ENCODE measurements at regions not wholly inside any gene's neighbourhood (a gene's known extent, or its start where the extent isn't known, plus 50 kb on each side); places are given as distances from the start of the nearest gene placed in this dataset.

GRCh38 chr19:30283556-30283955 lies 88.6 kb upstream of the ZNF536 start:
- Histone ChIP-seq H3K4me3 (no peak overlapping the region), H3K4me1 (no peaks in the 10 kb centered on the region), H3K27me3 (peaks cover 0 to 13% of the 10 kb centered on the region in 2 donors), H3K9me3 (no peaks in the 10 kb centered on the region), H3K27ac (no peak overlapping the region), H3K36me3 (no peaks in the 10 kb centered on the region)
- no peak for TF ChIP-seq CTCF (IDR thresholded peaks at IDR 0.05)
- DNase-seq: no peak
- intact Hi-C loops (cut with DNase I; ENCODE audit: low total_unique reads): no loop called here

DNA sequence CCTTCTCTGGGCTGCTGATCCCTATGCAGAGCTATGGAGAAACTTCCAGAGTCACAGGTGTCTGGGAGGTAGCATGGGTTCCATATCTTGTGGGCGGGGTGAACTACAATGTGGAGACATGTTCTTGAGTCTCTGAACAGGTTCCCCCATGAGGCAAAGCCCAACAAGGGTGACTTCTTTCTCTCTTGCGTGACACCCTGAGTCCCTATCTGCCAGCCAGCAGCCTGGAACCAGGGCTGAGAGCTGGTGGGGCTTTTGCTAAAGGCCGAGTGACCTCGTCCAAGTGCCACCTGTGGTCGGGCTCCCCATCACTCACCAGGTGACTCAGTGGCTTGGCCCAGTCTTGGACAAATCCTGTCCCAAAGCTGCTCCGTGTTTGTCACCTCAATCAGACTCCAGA lies 88.0 kb upstream of the ZNF536 start:
- DNase-seq: no peak
- intact Hi-C loops (cut with DNase I; ENCODE audit: low total_unique reads): no loop called here
- Histone ChIP-seq H3K4me1 (no peaks in the 10 kb centered on the region), H3K4me3 (no peak overlapping the region), H3K27ac (no peak overlapping the region), H3K36me3 (no peaks in the 10 kb centered on the region), H3K9me3 (no peaks in the 10 kb centered on the region), H3K27me3 (peaks cover 0 to 12% of the 10 kb centered on the region in 2 donors)
- TF ChIP-seq CTCF (IDR thresholded peaks at IDR 0.05): no peak

DNA sequence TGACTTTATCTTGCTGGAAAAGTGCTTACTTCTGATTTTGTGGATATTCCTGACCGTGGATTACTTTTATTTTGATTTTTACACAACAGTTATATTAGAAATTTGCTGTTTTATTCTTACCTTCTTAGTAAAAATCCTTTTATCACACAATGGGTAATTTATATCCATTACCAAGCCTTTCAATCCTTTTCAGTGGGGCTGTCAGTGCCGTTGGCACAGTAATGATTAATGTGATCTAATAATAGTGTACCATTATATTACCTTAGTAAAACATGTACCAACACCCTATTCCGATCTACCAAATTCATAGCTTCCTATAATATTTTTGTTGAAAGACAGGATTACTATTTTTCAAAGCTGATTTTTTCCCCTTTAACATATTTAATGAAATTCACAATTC lies 87.3 kb upstream of the ZNF536 start:
- no peaks in the 10 kb centered on the region for H3K36me3 ChIP-seq
- no peak overlapping the region for H3K27ac ChIP-seq
- H3K4me3 ChIP-seq: no peak overlapping the region
- intact Hi-C loops (cut with DNase I; ENCODE audit: low total_unique reads): no loop called here
- H3K9me3 ChIP-seq: no peaks in the 10 kb centered on the region
- DNase-seq: no peak
- no peak for TF ChIP-seq CTCF (IDR thresholded peaks at IDR 0.05)
- no peaks in the 10 kb centered on the region for H3K4me1 ChIP-seq
- H3K27me3 ChIP-seq: peaks cover 0 to 10% of the 10 kb centered on the region in 2 donors

GRCh38 chr19:30286378-30286777 lies 85.8 kb upstream of the ZNF536 start:
- intact Hi-C loops (cut with DNase I; ENCODE audit: low total_unique reads): no loop called here
- no peak for TF ChIP-seq CTCF (IDR thresholded peaks at IDR 0.05)
- DNase-seq: no peak

GRCh38 chr19:30287259-30287658 lies 84.9 kb upstream of the ZNF536 start:
- no peak for DNase-seq
- no peaks in the 10 kb centered on the region for H3K27me3 ChIP-seq
- no peaks in the 10 kb centered on the region for H3K4me1 ChIP-seq
- no peaks in the 10 kb centered on the region for H3K9me3 ChIP-seq
- TF ChIP-seq CTCF (IDR thresholded peaks at IDR 0.05): no peak
- H3K4me3 ChIP-seq: no peak overlapping the region
- intact Hi-C loops (cut with DNase I; ENCODE audit: low total_unique reads): no loop called here
- H3K36me3 ChIP-seq: no peaks in the 10 kb centered on the region
- no peak overlapping the region for H3K27ac ChIP-seq

More at GRCh38 chr19:30286378-30286777, 85.8 kb upstream of the ZNF536 start:
- Histone ChIP-seq H3K9me3 (no peaks in the 10 kb centered on the region), H3K27me3 (peaks cover 0 to 3% of the 10 kb centered on the region in 2 donors), H3K4me3 (no peak overlapping the region), H3K4me1 (no peaks in the 10 kb centered on the region), H3K36me3 (no peaks in the 10 kb centered on the region), H3K27ac (no peak overlapping the region)

- no peak for DNase-seq
- no peaks in the 10 kb centered on the region for H3K4me1 ChIP-seq
- H3K9me3 ChIP-seq: no peaks in the 10 kb centered on the region
- no peak for TF ChIP-seq CTCF (IDR thresholded peaks at IDR 0.05)
- H3K36me3 ChIP-seq: no peaks in the 10 kb centered on the region
- no peak overlapping the region for H3K27ac ChIP-seq
- H3K27me3 ChIP-seq: no peaks in the 10 kb centered on the region
- H3K4me3 ChIP-seq: no peak overlapping the region
- intact Hi-C loops (cut with DNase I; ENCODE audit: low total_unique reads): no loop called here
These were observed 84.2 kb upstream of the ZNF536 start for GRCh38 chr19:30287973-30288372.

Data from tibial artery (tissue), 4 donors.